Neural cell (in vitro differentiated cells): ENCODE measurements at regions not wholly inside any gene's neighbourhood (a gene's known extent, or its start where the extent isn't known, plus 50 kb on each side); places are given as distances from the start of the nearest gene placed in this dataset.

Source experiments
- CTCF ChIP-seq: fragments of 450-650 bp; IDR thresholded peaks from 2 replicates; pipeline ENCODE4 v1.5.1; 2014; ENCODE audit warnings: antibody characterized with exemption, mild to moderate bottlenecking, moderate library complexity; ENCODE audit not compliant: poor library complexity, severe bottlenecking
- EP300 ChIP-seq: fragments of 450-650 bp; conservative IDR thresholded peaks from 2 replicates; pipeline ENCODE4 v1.6.1; 2014; ENCODE audit warnings: antibody characterized with exemption, mild to moderate bottlenecking, moderate library complexity; ENCODE audit not compliant: poor library complexity, severe bottlenecking
- EZH2 ChIP-seq: fragments of 200-600, 300-800 bp; shearing (Covaris generic), sonication (generic); IDR thresholded peaks from 2 replicates; pipeline ENCODE4 v1.6.1; 2014; ENCODE audit warnings: antibody characterized with exemption, low read length, borderline replicate concordance, mild to moderate bottlenecking; ENCODE audit not compliant: insufficient read depth, poor library complexity, severe bottlenecking

- no peak for TF ChIP-seq EZH2
- TF ChIP-seq EP300, result no peak
- TF ChIP-seq CTCF, result no peak
These were observed 509.4 kb upstream of the ADARB2 start for GRCh38 chr10:2246747-2247146.
